ENCODE measurements at regions not wholly inside any gene's neighbourhood (a gene's known extent, or its start where the extent isn't known, plus 50 kb on each side); places are given as distances from the start of the nearest gene placed in this dataset.
"Not testable (repeated sequence)": the region's sequence is repeated elsewhere in the genome, so short reads cannot be mapped to it uniquely, and the experiment has no call there.

GRCh38 chr4:72864277-72864676, 205.2 kb downstream of the COX18 start:
- not testable (repeated sequence) for H3K9me3 ChIP-seq (ENCODE audit: control insufficient read depth in 2 of 2, insufficient read depth in 1 of 2, low read depth in 1 of 2, low read length in 1 of 2); H3K27me3 ChIP-seq (ENCODE audit: control insufficient read depth in 1 of 2, insufficient read depth in 2 of 2, low read length in 2 of 2); H3K4me1 ChIP-seq (ENCODE audit: control insufficient read depth in 2 of 2, insufficient read depth in 2 of 2, low read length in 1 of 2); H3K4me3 ChIP-seq (ENCODE audit: low read depth in 1 of 2, low read length in 2 of 2); H3K27ac ChIP-seq (ENCODE audit: low read depth in 2 of 2, low read length in 1 of 2); H3K36me3 ChIP-seq (ENCODE audit: control insufficient read depth in 2 of 2, insufficient read depth in 2 of 2, low read length in 1 of 2)
- 79 to 87% methylated on average over 1 of the region's 1 CpG for WGBS, 2 donors

GRCh38 chr4:72860766-72861165, 208.8 kb downstream of the COX18 start:
- no peaks in the 10 kb centered on the region for H3K36me3 ChIP-seq (ENCODE audit: control insufficient read depth in 2 of 2, insufficient read depth in 2 of 2, low read length in 1 of 2)
- H3K9me3 ChIP-seq (ENCODE audit: control insufficient read depth in 2 of 2, insufficient read depth in 1 of 2, low read depth in 1 of 2, low read length in 1 of 2): no peaks in the 10 kb centered on the region
- no peak overlapping the region for H3K4me3 ChIP-seq (ENCODE audit: low read depth in 1 of 2, low read length in 2 of 2)
- H3K27me3 ChIP-seq (ENCODE audit: control insufficient read depth in 1 of 2, insufficient read depth in 2 of 2, low read length in 2 of 2): no peaks in the 10 kb centered on the region
- no peaks in the 10 kb centered on the region for H3K4me1 ChIP-seq (ENCODE audit: control insufficient read depth in 2 of 2, insufficient read depth in 2 of 2, low read length in 1 of 2)
- H3K27ac ChIP-seq (ENCODE audit: low read depth in 2 of 2, low read length in 1 of 2): no peak overlapping the region

- 80 to 83% methylated on average over 4 of the region's 4 CpGs for WGBS, 2 donors
- Histone ChIP-seq H3K27me3 (ENCODE audit: control insufficient read depth in 1 of 2, insufficient read depth in 2 of 2, low read length in 2 of 2) (no peaks in the 10 kb centered on the region), H3K36me3 (ENCODE audit: control insufficient read depth in 2 of 2, insufficient read depth in 2 of 2, low read length in 1 of 2) (no peaks in the 10 kb centered on the region), H3K4me3 (ENCODE audit: low read depth in 1 of 2, low read length in 2 of 2) (no peak overlapping the region), H3K9me3 (ENCODE audit: control insufficient read depth in 2 of 2, insufficient read depth in 1 of 2, low read depth in 1 of 2, low read length in 1 of 2) (no peaks in the 10 kb centered on the region), H3K27ac (ENCODE audit: low read depth in 2 of 2, low read length in 1 of 2) (no peak overlapping the region), H3K4me1 (ENCODE audit: control insufficient read depth in 2 of 2, insufficient read depth in 2 of 2, low read length in 1 of 2) (no peaks in the 10 kb centered on the region)
Observed at GRCh38 chr4:72858328-72858727, 211.2 kb downstream of the COX18 start.

GRCh38 chr4:72857787-72858186, 211.7 kb downstream of the COX18 start:
- H3K4me1 ChIP-seq (ENCODE audit: control insufficient read depth in 2 of 2, insufficient read depth in 2 of 2, low read length in 1 of 2): no peaks in the 10 kb centered on the region
- 43 to 44% methylated on average over 2 of the region's 2 CpGs for WGBS, 2 donors
- no peaks in the 10 kb centered on the region for H3K27me3 ChIP-seq (ENCODE audit: control insufficient read depth in 1 of 2, insufficient read depth in 2 of 2, low read length in 2 of 2)
- H3K9me3 ChIP-seq (ENCODE audit: control insufficient read depth in 2 of 2, insufficient read depth in 1 of 2, low read depth in 1 of 2, low read length in 1 of 2): no peaks in the 10 kb centered on the region
- no peak overlapping the region for H3K4me3 ChIP-seq (ENCODE audit: low read depth in 1 of 2, low read length in 2 of 2)
- H3K36me3 ChIP-seq (ENCODE audit: control insufficient read depth in 2 of 2, insufficient read depth in 2 of 2, low read length in 1 of 2): no peaks in the 10 kb centered on the region
- H3K27ac ChIP-seq (ENCODE audit: low read depth in 2 of 2, low read length in 1 of 2): no peak overlapping the region

- Histone ChIP-seq H3K4me3 (ENCODE audit: low read depth in 1 of 2, low read length in 2 of 2) (no peak overlapping the region), H3K9me3 (ENCODE audit: control insufficient read depth in 2 of 2, insufficient read depth in 1 of 2, low read depth in 1 of 2, low read length in 1 of 2) (no peaks in the 10 kb centered on the region), H3K36me3 (ENCODE audit: control insufficient read depth in 2 of 2, insufficient read depth in 2 of 2, low read length in 1 of 2) (no peaks in the 10 kb centered on the region), H3K27me3 (ENCODE audit: control insufficient read depth in 1 of 2, insufficient read depth in 2 of 2, low read length in 2 of 2) (no peaks in the 10 kb centered on the region), H3K4me1 (ENCODE audit: control insufficient read depth in 2 of 2, insufficient read depth in 2 of 2, low read length in 1 of 2) (no peaks in the 10 kb centered on the region), H3K27ac (ENCODE audit: low read depth in 2 of 2, low read length in 1 of 2) (no peak overlapping the region)
- 73 to 79% methylated on average over 1 of the region's 1 CpG for WGBS, 2 donors
Observed at GRCh38 chr4:72857216-72857615, 212.3 kb downstream of the COX18 start.

GRCh38 chr4:72846280-72847111, 223.0 kb downstream of the COX18 start:
- no peaks in the 10 kb centered on the region for H3K36me3 ChIP-seq (ENCODE audit: control insufficient read depth in 2 of 2, insufficient read depth in 2 of 2, low read length in 1 of 2)
- WGBS, 2 donors: 59% methylated on average over 12 of the region's 12 CpGs
- H3K4me3 ChIP-seq (ENCODE audit: low read depth in 1 of 2, low read length in 2 of 2): no peak overlapping the region
- no peaks in the 10 kb centered on the region for H3K27me3 ChIP-seq (ENCODE audit: control insufficient read depth in 1 of 2, insufficient read depth in 2 of 2, low read length in 2 of 2)
- H3K4me1 ChIP-seq (ENCODE audit: control insufficient read depth in 2 of 2, insufficient read depth in 2 of 2, low read length in 1 of 2): no peaks in the 10 kb centered on the region
- peaks cover 0 to 11% of the 10 kb centered on the region in 2 donors for H3K9me3 ChIP-seq (ENCODE audit: control insufficient read depth in 2 of 2, insufficient read depth in 1 of 2, low read depth in 1 of 2, low read length in 1 of 2)
- no peak overlapping the region for H3K27ac ChIP-seq (ENCODE audit: low read depth in 2 of 2, low read length in 1 of 2)

- H3K27ac ChIP-seq (ENCODE audit: low read depth in 2 of 2, low read length in 1 of 2): no peak overlapping the region
- no peaks in the 10 kb centered on the region for H3K36me3 ChIP-seq (ENCODE audit: control insufficient read depth in 2 of 2, insufficient read depth in 2 of 2, low read length in 1 of 2)
- no peak overlapping the region for H3K4me3 ChIP-seq (ENCODE audit: low read depth in 1 of 2, low read length in 2 of 2)
- H3K4me1 ChIP-seq (ENCODE audit: control insufficient read depth in 2 of 2, insufficient read depth in 2 of 2, low read length in 1 of 2): no peaks in the 10 kb centered on the region
- no peaks in the 10 kb centered on the region for H3K27me3 ChIP-seq (ENCODE audit: control insufficient read depth in 1 of 2, insufficient read depth in 2 of 2, low read length in 2 of 2)
- peaks cover 0 to 11% of the 10 kb centered on the region in 2 donors for H3K9me3 ChIP-seq (ENCODE audit: control insufficient read depth in 2 of 2, insufficient read depth in 1 of 2, low read depth in 1 of 2, low read length in 1 of 2)
Observed at GRCh38 chr4:72843466-72843865, 226.1 kb downstream of the COX18 start.

- peaks cover 0 to 8% of the 10 kb centered on the region in 2 donors for H3K9me3 ChIP-seq (ENCODE audit: control insufficient read depth in 2 of 2, insufficient read depth in 1 of 2, low read depth in 1 of 2, low read length in 1 of 2)
- no peaks in the 10 kb centered on the region for H3K36me3 ChIP-seq (ENCODE audit: control insufficient read depth in 2 of 2, insufficient read depth in 2 of 2, low read length in 1 of 2)
- H3K27me3 ChIP-seq (ENCODE audit: control insufficient read depth in 1 of 2, insufficient read depth in 2 of 2, low read length in 2 of 2): no peaks in the 10 kb centered on the region
- H3K4me1 ChIP-seq (ENCODE audit: control insufficient read depth in 2 of 2, insufficient read depth in 2 of 2, low read length in 1 of 2): no peaks in the 10 kb centered on the region
- H3K27ac ChIP-seq (ENCODE audit: low read depth in 2 of 2, low read length in 1 of 2): no peak overlapping the region
- no peak overlapping the region for H3K4me3 ChIP-seq (ENCODE audit: low read depth in 1 of 2, low read length in 2 of 2)
Observed at GRCh38 chr4:72842323-72842722, 227.2 kb downstream of the COX18 start.

GRCh38 chr4:72840166-72840565, 229.3 kb downstream of the COX18 start:
- H3K4me1 ChIP-seq (ENCODE audit: control insufficient read depth in 2 of 2, insufficient read depth in 2 of 2, low read length in 1 of 2); H3K27ac ChIP-seq (ENCODE audit: low read depth in 2 of 2, low read length in 1 of 2); H3K36me3 ChIP-seq (ENCODE audit: control insufficient read depth in 2 of 2, insufficient read depth in 2 of 2, low read length in 1 of 2); H3K4me3 ChIP-seq (ENCODE audit: low read depth in 1 of 2, low read length in 2 of 2); H3K27me3 ChIP-seq (ENCODE audit: control insufficient read depth in 1 of 2, insufficient read depth in 2 of 2, low read length in 2 of 2); H3K9me3 ChIP-seq (ENCODE audit: control insufficient read depth in 2 of 2, insufficient read depth in 1 of 2, low read depth in 1 of 2, low read length in 1 of 2): not testable (repeated sequence)
- WGBS, 2 donors: 44 to 50% methylated on average over 1 of the region's 1 CpG

- Histone ChIP-seq H3K4me3 (ENCODE audit: low read depth in 1 of 2, low read length in 2 of 2) (no peak overlapping the region), H3K27me3 (ENCODE audit: control insufficient read depth in 1 of 2, insufficient read depth in 2 of 2, low read length in 2 of 2) (no peaks in the 10 kb centered on the region), H3K27ac (ENCODE audit: low read depth in 2 of 2, low read length in 1 of 2) (no peak overlapping the region), H3K4me1 (ENCODE audit: control insufficient read depth in 2 of 2, insufficient read depth in 2 of 2, low read length in 1 of 2) (no peaks in the 10 kb centered on the region), H3K36me3 (ENCODE audit: control insufficient read depth in 2 of 2, insufficient read depth in 2 of 2, low read length in 1 of 2) (no peaks in the 10 kb centered on the region), H3K9me3 (ENCODE audit: control insufficient read depth in 2 of 2, insufficient read depth in 1 of 2, low read depth in 1 of 2, low read length in 1 of 2) (no peaks in the 10 kb centered on the region)
- WGBS, 2 donors: 68 to 78% methylated on average over 1 of the region's 1 CpG
Observed at GRCh38 chr4:72828864-72829263, 240.7 kb downstream of the COX18 start.

Data from esophagus (tissue), 2 donors.